ENCODE measurements at regions not wholly inside any gene's neighbourhood (a gene's known extent, or its start where the extent isn't known, plus 50 kb on each side); places are given as distances from the start of the nearest gene placed in this dataset.

DNA sequence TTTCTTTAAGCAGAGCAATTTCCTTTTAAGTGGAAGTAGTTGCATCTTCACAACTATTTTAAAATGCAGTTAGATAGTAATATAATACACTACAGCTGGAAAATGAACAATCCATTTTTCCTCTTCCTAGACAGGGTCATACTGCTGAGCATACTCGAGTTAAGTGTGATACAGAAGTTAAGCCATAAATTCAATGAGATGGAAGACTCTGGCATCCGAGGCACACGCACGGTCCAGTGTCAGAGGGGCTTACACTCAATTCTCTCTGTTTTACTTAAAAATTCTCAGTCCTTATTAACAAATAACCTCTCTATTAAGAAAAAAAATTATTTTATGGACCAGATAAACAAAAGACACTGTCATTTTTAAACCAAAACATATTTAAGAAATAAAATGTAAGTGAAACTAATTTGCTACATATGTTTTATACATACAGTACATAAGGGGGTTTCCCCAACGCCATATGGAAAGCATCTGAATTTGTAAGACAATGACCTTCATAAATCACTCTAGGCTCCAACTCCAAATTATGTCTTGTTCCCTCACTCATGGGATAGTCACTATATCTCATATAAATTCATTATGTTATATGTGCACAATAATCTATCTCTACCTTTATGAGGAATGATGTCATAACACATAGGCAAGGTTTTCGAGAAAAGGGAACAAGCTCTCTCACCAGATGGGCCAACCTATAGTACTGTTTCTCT lies 315.3 kb downstream of the PAPSS1 start:
- Mint-ChIP-seq H3K36me3 (no peaks in the 10 kb centered on the region), H3K27ac (no peak overlapping the region), H3K27me3 (peaks cover 0 to 7% of the 10 kb centered on the region in 2 donors), H3K4me3 (no peak overlapping the region), H3K9me3 (no peaks in the 10 kb centered on the region), H3K4me1 (no peaks in the 10 kb centered on the region)
- ChIA-PET CTCF (no interaction called here), POLR2A (no interaction called here)
- no peak for DNase-seq
- H3K4me3 ChIP-seq (ENCODE audit: control insufficient read depth in 1 of 2, extremely low read depth in 1 of 2, low read length in 1 of 2): no peak overlapping the region
- H3K9me3 ChIP-seq: no peaks in the 10 kb centered on the region
- no peaks in the 10 kb centered on the region for H3K4me1 ChIP-seq (ENCODE audit: control insufficient read depth in 1 of 2, extremely low read depth in 1 of 2, insufficient read depth in 2 of 2, low read length in 2 of 2)
- no peaks in the 10 kb centered on the region for H3K36me3 ChIP-seq (ENCODE audit: control insufficient read depth in 2 of 2, extremely low read depth in 1 of 2, insufficient read depth in 1 of 2, low read length in 1 of 2)
- H3K27me3 ChIP-seq (replicated peaks in 1 of 2; ENCODE audit: control insufficient read depth in 2 of 2, extremely low read depth in 1 of 2, insufficient read depth in 2 of 2, low read length in 1 of 2): peaks cover 0 to under 1% of the 10 kb centered on the region in 2 experiments
- H3K27ac ChIP-seq (ENCODE audit: low read length): no peak overlapping the region
- ATAC-seq (replicated peaks in 1 of 4): no peak
- no CpG with 5 or more reads among the region's 6 CpGs for WGBS (ENCODE audit: insufficient coverage)

DNA sequence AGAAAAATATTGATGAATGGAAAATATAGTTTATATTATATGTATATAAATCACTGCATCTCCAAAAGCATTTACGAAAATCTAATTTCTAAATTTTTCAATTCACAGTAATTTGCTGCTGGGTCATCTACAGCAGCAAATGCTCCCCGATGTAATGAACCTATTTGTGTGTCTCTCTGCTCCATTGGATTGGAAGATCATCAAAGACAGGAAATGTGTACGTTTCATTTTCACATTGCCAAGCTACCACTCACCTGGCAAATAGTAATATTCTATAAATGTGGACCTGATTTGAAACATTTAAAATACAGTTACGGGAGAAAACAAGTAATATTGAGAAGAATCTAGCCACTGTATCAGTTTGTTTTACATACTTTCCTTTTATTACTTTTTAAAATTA lies 317.7 kb downstream of the PAPSS1 start:
- no CpG with 5 or more reads among the region's 4 CpGs for WGBS (ENCODE audit: insufficient coverage)
- CTCF ChIA-PET: no interaction called here
- H3K27ac Mint-ChIP-seq: no peak overlapping the region

DNA sequence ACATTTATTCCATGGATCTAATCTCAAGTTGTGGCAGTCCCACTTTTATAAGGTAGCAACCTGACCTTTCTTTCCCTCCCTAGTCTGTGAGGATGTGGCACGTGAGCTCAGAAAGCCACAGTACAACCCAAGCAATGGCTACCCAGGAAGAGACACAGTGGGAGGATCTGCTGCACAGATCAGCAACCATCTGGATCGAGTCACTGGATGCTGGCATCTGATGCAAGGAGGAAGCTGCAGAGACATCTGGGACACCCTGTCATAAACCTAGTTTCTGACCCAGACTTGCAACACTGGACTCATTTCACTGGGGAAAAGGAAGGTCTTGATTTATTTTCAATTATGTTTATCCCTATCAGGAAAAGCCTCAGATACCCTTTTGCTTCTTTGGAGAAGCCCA lies 327.1 kb downstream of the PAPSS1 start:
- H3K27ac ChIP-seq (ENCODE audit: low read length): no peak overlapping the region
- no peaks in the 10 kb centered on the region for H3K27me3 ChIP-seq (replicated peaks in 1 of 2; ENCODE audit: control insufficient read depth in 2 of 2, extremely low read depth in 1 of 2, insufficient read depth in 2 of 2, low read length in 1 of 2)
- Mint-ChIP-seq H3K9me3 (peaks cover 0 to 3% (median 0%) of the 10 kb centered on the region in 3 donors), H3K36me3 (no peaks in the 10 kb centered on the region), H3K27ac (no peak overlapping the region), H3K4me3 (no peak overlapping the region), H3K27me3 (peaks cover 0 to 5% of the 10 kb centered on the region in 2 donors), H3K4me1 (no peaks in the 10 kb centered on the region)
- ChIA-PET POLR2A (no interaction called here), CTCF (no interaction called here)
- DNase-seq (no peak), ATAC-seq (replicated peaks in 1 of 4) (no peak)
- no peaks in the 10 kb centered on the region for H3K36me3 ChIP-seq (ENCODE audit: control insufficient read depth in 2 of 2, extremely low read depth in 1 of 2, insufficient read depth in 1 of 2, low read length in 1 of 2)
- WGBS (ENCODE audit: insufficient coverage): 55% methylated on average over 2 of the region's 2 CpGs
- H3K9me3 ChIP-seq: no peaks in the 10 kb centered on the region
- no peaks in the 10 kb centered on the region for H3K4me1 ChIP-seq (ENCODE audit: control insufficient read depth in 1 of 2, extremely low read depth in 1 of 2, insufficient read depth in 2 of 2, low read length in 2 of 2)
- no peak overlapping the region for H3K4me3 ChIP-seq (ENCODE audit: control insufficient read depth in 1 of 2, extremely low read depth in 1 of 2, low read length in 1 of 2)

More for the DNA sequence above, 317.7 kb downstream of the PAPSS1 start:
- Mint-ChIP-seq H3K9me3 (peaks cover 0 to 4% (median 2%) of the 10 kb centered on the region in 3 donors), H3K4me1 (no peaks in the 10 kb centered on the region), H3K4me3 (no peak overlapping the region), H3K27me3 (peaks cover 8 to 10% of the 10 kb centered on the region in 2 donors), H3K36me3 (no peaks in the 10 kb centered on the region)
- ATAC-seq (replicated peaks in 1 of 4): no peak
- no peak overlapping the region for H3K27ac ChIP-seq (ENCODE audit: low read length)
- no peaks in the 10 kb centered on the region for H3K36me3 ChIP-seq (ENCODE audit: control insufficient read depth in 2 of 2, extremely low read depth in 1 of 2, insufficient read depth in 1 of 2, low read length in 1 of 2)
- no peaks in the 10 kb centered on the region for H3K27me3 ChIP-seq (replicated peaks in 1 of 2; ENCODE audit: control insufficient read depth in 2 of 2, extremely low read depth in 1 of 2, insufficient read depth in 2 of 2, low read length in 1 of 2)
- H3K9me3 ChIP-seq: no peaks in the 10 kb centered on the region
- POLR2A ChIA-PET: no interaction called here
- no peak overlapping the region for H3K4me3 ChIP-seq (ENCODE audit: control insufficient read depth in 1 of 2, extremely low read depth in 1 of 2, low read length in 1 of 2)
- no peaks in the 10 kb centered on the region for H3K4me1 ChIP-seq (ENCODE audit: control insufficient read depth in 1 of 2, extremely low read depth in 1 of 2, insufficient read depth in 2 of 2, low read length in 2 of 2)
- DNase-seq: no peak

DNA sequence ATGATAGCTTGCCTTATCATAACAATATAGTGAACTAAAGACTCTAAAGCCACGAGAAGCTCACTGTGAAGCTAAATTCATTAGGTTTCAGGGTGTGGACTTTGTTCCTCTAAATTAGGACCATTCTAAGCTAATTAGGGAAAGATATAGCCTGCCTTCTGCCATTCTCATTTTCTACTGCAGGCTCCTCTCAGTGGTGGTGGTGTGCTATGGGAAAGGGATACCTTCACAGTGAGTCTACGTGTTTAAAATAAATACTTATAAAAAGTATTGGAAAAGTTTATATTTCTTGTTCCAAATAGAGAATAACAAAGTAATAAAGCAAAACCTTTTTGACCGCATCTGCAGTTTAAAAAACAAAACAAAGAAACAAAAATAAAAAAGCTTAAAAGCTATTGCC lies 327.7 kb downstream of the PAPSS1 start:
- no peaks in the 10 kb centered on the region for H3K9me3 ChIP-seq
- H3K4me3 ChIP-seq (ENCODE audit: control insufficient read depth in 1 of 2, extremely low read depth in 1 of 2, low read length in 1 of 2): no peak overlapping the region
- Mint-ChIP-seq H3K4me3 (no peak overlapping the region), H3K9me3 (peaks cover 0 to 2% (median 2%) of the 10 kb centered on the region in 3 donors), H3K27ac (no peak overlapping the region), H3K36me3 (no peaks in the 10 kb centered on the region), H3K27me3 (peaks cover 0 to 3% of the 10 kb centered on the region in 2 donors), H3K4me1 (no peaks in the 10 kb centered on the region)
- no CpG with 5 or more reads among the region's 3 CpGs for WGBS (ENCODE audit: insufficient coverage)
- CTCF ChIA-PET: no interaction called here
- H3K27me3 ChIP-seq (replicated peaks in 1 of 2; ENCODE audit: control insufficient read depth in 2 of 2, extremely low read depth in 1 of 2, insufficient read depth in 2 of 2, low read length in 1 of 2): no peaks in the 10 kb centered on the region
- no peaks in the 10 kb centered on the region for H3K36me3 ChIP-seq (ENCODE audit: control insufficient read depth in 2 of 2, extremely low read depth in 1 of 2, insufficient read depth in 1 of 2, low read length in 1 of 2)
- DNase-seq (no peak), ATAC-seq (replicated peaks in 1 of 4) (no peak)
- POLR2A ChIA-PET: no interaction called here
- no peaks in the 10 kb centered on the region for H3K4me1 ChIP-seq (ENCODE audit: control insufficient read depth in 1 of 2, extremely low read depth in 1 of 2, insufficient read depth in 2 of 2, low read length in 2 of 2)
- H3K27ac ChIP-seq (ENCODE audit: low read length): no peak overlapping the region

DNA sequence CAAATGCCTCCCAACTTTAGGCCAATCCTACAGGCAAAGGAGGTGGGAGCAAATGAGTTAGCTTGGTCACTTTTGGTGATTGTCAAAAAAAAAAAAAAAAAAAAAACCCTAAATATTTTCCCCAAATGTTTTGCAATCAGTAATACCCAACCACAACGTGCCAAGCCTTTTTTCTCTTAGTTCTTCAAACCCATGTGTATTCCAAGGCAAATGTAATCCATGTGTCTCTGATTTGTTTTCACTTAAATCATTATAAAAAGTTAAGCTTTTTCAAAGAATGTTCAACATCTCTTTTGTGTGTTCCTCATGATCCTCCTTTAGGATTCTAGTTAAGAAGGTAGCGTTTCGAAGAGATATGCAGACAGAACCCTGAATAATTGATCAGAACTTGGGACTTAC lies 328.4 kb downstream of the PAPSS1 start:
- Mint-ChIP-seq H3K36me3 (no peaks in the 10 kb centered on the region), H3K27ac (no peak overlapping the region), H3K4me1 (no peaks in the 10 kb centered on the region), H3K9me3 (peaks cover 0 to 2% (median 0%) of the 10 kb centered on the region in 3 donors), H3K4me3 (no peak overlapping the region), H3K27me3 (no peaks in the 10 kb centered on the region)
- no peak for ATAC-seq (replicated peaks in 1 of 4)
- WGBS (ENCODE audit: insufficient coverage): 62% methylated on average over 2 of the region's 3 CpGs
- Histone ChIP-seq H3K27ac (ENCODE audit: low read length) (no peak overlapping the region), H3K9me3 (no peaks in the 10 kb centered on the region), H3K4me3 (ENCODE audit: control insufficient read depth in 1 of 2, extremely low read depth in 1 of 2, low read length in 1 of 2) (no peak overlapping the region), H3K36me3 (ENCODE audit: control insufficient read depth in 2 of 2, extremely low read depth in 1 of 2, insufficient read depth in 1 of 2, low read length in 1 of 2) (no peaks in the 10 kb centered on the region), H3K4me1 (ENCODE audit: control insufficient read depth in 1 of 2, extremely low read depth in 1 of 2, insufficient read depth in 2 of 2, low read length in 2 of 2) (no peaks in the 10 kb centered on the region), H3K27me3 (replicated peaks in 1 of 2; ENCODE audit: control insufficient read depth in 2 of 2, extremely low read depth in 1 of 2, insufficient read depth in 2 of 2, low read length in 1 of 2) (no peaks in the 10 kb centered on the region)
- DNase-seq: no peak
- CTCF ChIA-PET: no interaction called here
- POLR2A ChIA-PET: interaction anchor here in 1 of 2 donors (0.6 kb wide), 1 partner anchor 327 kb away, joined by 5 read pairs; no protein-coding TSS in a partner anchor

DNA sequence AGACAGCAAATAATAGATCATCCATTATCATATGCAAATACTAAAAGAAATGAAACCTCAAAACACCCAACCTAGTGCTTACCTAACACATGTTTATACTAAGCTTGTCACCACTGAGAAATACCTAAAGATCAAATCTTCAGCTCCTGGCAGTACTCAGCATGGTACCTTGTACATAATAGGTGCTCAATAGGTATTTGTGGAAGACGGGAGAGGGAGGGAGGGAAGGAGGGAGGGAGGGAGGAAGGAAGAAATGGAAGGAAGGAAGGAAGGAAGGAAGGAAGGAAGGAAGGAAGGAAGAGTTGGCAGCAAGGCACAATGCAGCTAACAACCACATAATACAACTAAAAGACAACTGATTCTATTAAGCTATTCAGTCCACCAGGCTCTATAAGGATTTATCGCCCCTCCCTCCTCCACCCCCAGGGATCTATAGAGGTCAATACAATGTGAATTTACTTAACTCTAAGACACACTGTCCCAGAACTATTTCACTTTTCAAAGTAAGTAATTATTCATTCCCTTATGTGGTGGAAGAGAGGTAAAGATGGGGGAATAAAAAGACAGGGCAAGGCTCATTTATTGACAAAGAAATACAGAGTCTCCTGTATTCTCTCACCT lies 328.9 kb downstream of the PAPSS1 start:
- DNase-seq (no peak), ATAC-seq (replicated peaks in 1 of 4) (no peak)
- Mint-ChIP-seq H3K27me3 (no peaks in the 10 kb centered on the region), H3K27ac (no peak overlapping the region), H3K4me3 (no peak overlapping the region), H3K4me1 (no peaks in the 10 kb centered on the region), H3K36me3 (no peaks in the 10 kb centered on the region), H3K9me3 (peaks cover 0 to 2% (median 0%) of the 10 kb centered on the region in 3 donors)
- Histone ChIP-seq H3K4me1 (ENCODE audit: control insufficient read depth in 1 of 2, extremely low read depth in 1 of 2, insufficient read depth in 2 of 2, low read length in 2 of 2) (no peaks in the 10 kb centered on the region), H3K4me3 (ENCODE audit: control insufficient read depth in 1 of 2, extremely low read depth in 1 of 2, low read length in 1 of 2) (no peak overlapping the region), H3K27ac (ENCODE audit: low read length) (no peak overlapping the region), H3K27me3 (replicated peaks in 1 of 2; ENCODE audit: control insufficient read depth in 2 of 2, extremely low read depth in 1 of 2, insufficient read depth in 2 of 2, low read length in 1 of 2) (no peaks in the 10 kb centered on the region), H3K9me3 (no peaks in the 10 kb centered on the region), H3K36me3 (ENCODE audit: control insufficient read depth in 2 of 2, extremely low read depth in 1 of 2, insufficient read depth in 1 of 2, low read length in 1 of 2) (no peaks in the 10 kb centered on the region)
- POLR2A ChIA-PET: interaction anchor here in 1 of 2 donors (0.6 kb wide), 1 partner anchor 326 kb away, joined by 5 read pairs; no protein-coding TSS in a partner anchor
- CTCF ChIA-PET: no interaction called here
- no CpG with 5 or more reads among the region's 2 CpGs for WGBS (ENCODE audit: insufficient coverage)

Measured in T-cell (primary cell).